Small intestine (tissue), 7 donors: ENCODE measurements at regions not wholly inside any gene's neighbourhood (a gene's known extent, or its start where the extent isn't known, plus 50 kb on each side); places are given as distances from the start of the nearest gene placed in this dataset.

Experiments
- DNase-seq, 2 donors: peaks; one replicate each; pipeline versions ENCODE4 v3.0.0 to v3.0.0-alpha.2; 2013
- FAIRE-seq: peaks from 2 replicates; lab custom pipeline; 2012; peaks lifted over from hg19 to GRCh38; lab: Jason Lieb, UNC
- H3K27ac ChIP-seq, 3 donors: one replicate each; pipeline ENCODE4 v1.5.1; 2013; ENCODE audit warnings: low read length in 2 of 3, mild to moderate bottlenecking in 2 of 3, control low read depth in 1 of 3, inconsistent platforms in 1 of 3, low read depth in 1 of 3, moderate library complexity in 1 of 3
- H3K27me3 ChIP-seq, 3 donors: one replicate each; pipeline ENCODE4 v1.6.1; 2013; ENCODE audit warnings: low read length in 3 of 3, inconsistent platforms in 1 of 3; ENCODE audit not compliant: control insufficient read depth in 3 of 3, insufficient read depth in 3 of 3
- H3K36me3 ChIP-seq, 3 donors: one replicate each; pipeline ENCODE4 v1.6.1; 2013; ENCODE audit warnings: low read length in 3 of 3, inconsistent platforms in 1 of 3, low read depth in 1 of 3, mild to moderate bottlenecking in 1 of 3, moderate library complexity in 1 of 3; ENCODE audit not compliant: control insufficient read depth in 3 of 3, insufficient read depth in 2 of 3
- H3K4me1 ChIP-seq, 3 donors: one replicate each; pipeline ENCODE4 v1.6.1; 2013; ENCODE audit warnings: low read length in 2 of 3, inconsistent platforms in 1 of 3, low read depth in 1 of 3, mild to moderate bottlenecking in 1 of 3, moderate library complexity in 1 of 3; ENCODE audit not compliant: control insufficient read depth in 3 of 3, insufficient read depth in 2 of 3
- H3K4me3 ChIP-seq, 3 donors: one replicate each; pipeline ENCODE4 v1.5.1; 2013; ENCODE audit warnings: low read length in 3 of 3, control low read depth in 1 of 3, inconsistent platforms in 1 of 3, low read depth in 1 of 3, mild to moderate bottlenecking in 1 of 3, moderate library complexity in 1 of 3
- H3K9me3 ChIP-seq, 2 donors: one replicate each; pipeline ENCODE4 v1.6.1; 2013; ENCODE audit warnings: low read depth in 1 of 2, low read length in 1 of 2; ENCODE audit not compliant: control insufficient read depth in 2 of 2, insufficient read depth in 1 of 2
- WGBS, 3 donors: extraction: QIAGEN DNeasy Blood & Tissue Kit; methylation state at CpG; one replicate each; pipeline ENCODE4 v1.1.7; 2013; 5-methylcytosine and 5-hydroxymethylcytosine counted together
- donor health status: healthy with polysubstance abuse.
- donor health status: control.
- donor health status: control.
- donor health status: Bipolar disorder and iron deficiency.
- donor health status: healthy.

DNA sequence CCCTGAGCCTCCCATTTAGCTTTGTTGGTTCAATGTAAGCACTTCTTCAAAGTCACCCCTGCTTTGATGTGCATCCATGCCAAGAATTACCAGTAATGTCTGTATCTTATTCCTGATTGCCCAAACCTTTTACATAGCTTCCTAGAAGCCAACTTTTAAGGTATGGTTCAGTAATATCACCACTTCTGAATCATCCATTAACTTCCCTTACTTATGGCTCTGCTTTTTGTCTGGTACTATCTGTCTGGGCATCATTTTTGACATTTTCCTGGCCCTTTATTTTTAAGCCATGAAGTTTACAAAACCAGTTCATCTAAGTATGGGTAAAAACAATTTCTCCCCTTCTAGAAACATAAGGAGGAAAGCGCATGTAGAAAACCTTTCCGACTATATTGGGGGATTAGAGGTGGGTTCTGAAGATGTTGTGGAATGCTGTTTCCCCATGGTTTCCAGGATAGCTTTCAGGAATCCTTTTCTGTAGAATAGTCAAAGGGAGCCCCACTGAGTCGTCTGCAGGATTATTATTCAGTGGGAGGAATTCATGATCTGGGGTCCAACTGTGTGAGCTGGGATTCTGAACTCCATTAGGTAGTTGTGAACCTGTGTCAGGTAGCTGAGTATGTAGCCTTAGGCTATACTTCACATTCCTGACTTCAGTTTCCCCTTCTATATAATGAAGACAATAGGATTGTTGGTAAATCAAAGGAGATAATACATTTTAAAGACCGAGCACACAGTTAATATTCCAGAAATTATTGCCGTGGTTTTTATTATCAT, 163.8 kb downstream of the SUCLA2 start:
- 81 to 89% (median 85%) methylated on average over 5 of the region's 5 CpGs for WGBS, 3 donors
- no peaks in the 10 kb centered on the region for H3K9me3 ChIP-seq
- H3K4me1 ChIP-seq = no peaks in the 10 kb centered on the region
- DNase-seq (no peak), FAIRE-seq (no peak)
- H3K27ac ChIP-seq = no peak overlapping the region
- no peaks in the 10 kb centered on the region for H3K27me3 ChIP-seq
- H3K4me3 ChIP-seq = no peak overlapping the region
- H3K36me3 ChIP-seq = no peaks in the 10 kb centered on the region

DNA sequence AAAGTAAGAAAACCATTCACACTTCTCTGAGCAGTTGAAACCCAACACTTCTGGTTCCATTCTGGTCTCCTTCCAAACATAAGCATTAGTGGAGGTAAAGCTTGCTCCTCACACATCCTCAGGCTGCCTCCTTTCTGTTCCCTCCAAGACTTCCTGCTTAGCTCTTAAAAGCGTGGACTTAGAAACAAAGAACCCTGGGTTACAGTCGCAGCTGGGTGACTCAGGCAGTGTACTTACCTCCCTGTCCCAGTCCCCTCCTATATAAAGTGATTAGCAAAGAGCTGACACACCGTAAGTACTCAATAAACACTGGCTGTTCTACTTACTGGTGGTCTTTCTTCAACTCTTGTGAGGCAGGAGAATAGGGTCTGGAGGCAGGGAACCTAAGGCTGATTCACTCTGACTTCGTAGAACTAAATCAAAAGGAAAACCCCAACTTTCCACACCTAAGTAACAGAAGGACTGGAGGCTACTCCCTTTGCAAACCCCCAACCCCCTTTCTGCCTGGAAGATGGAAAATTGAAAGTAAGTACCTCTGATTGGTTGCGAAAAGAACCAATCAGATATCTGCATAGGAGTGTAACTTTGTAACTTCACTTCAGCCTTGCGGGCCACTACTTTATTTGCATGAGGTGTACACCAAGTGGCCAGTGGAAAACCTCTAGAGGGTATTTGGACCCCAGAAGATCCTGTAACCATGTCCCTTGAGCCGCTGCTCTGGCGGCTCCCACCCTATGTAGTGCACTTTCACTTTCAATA, 165.4 kb downstream of the SUCLA2 start:
- Histone ChIP-seq H3K27me3 (no peaks in the 10 kb centered on the region), H3K36me3 (no peaks in the 10 kb centered on the region), H3K9me3 (no peaks in the 10 kb centered on the region), H3K4me3 (no peak overlapping the region), H3K4me1 (no peaks in the 10 kb centered on the region), H3K27ac (no peak overlapping the region)
- 67 to 72% (median 67%) methylated on average over 8 of the region's 8 CpGs for WGBS, 3 donors
- peak in 1 of 2 donors; percentile 25 for DNase-seq
- no peak for FAIRE-seq

DNA sequence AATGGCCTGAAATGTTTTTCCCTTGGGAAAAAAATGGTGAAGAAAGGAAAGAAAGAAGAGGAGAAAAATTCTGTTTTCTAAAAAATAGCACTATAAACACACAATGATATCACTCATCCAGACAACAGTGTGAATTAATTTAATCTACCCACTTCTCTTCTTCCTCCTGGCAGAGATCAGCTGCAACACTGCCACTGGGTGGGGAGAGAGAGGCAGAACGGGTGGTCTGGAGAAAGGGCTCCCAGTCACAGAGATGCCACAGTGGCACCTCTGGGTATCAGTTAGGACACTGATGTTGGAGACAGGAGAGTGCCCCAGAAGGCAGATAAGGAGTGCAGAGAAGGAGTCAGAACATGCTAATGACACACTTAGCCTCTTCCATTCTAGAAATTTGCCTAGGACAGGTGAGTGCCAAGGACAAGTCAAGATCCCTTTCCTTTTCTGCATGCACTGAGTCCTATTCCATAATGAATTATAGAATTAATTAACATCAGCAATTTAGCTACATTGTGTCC, 168.6 kb downstream of the SUCLA2 start:
- H3K36me3 ChIP-seq = no peaks in the 10 kb centered on the region
- H3K27me3 ChIP-seq = no peaks in the 10 kb centered on the region
- H3K4me3 ChIP-seq = no peak overlapping the region
- WGBS, 3 donors = 22 to 53% (median 37%) methylated on average over 1 of the region's 1 CpG
- FAIRE-seq (no peak), DNase-seq (no peak)
- H3K9me3 ChIP-seq = no peaks in the 10 kb centered on the region
- H3K27ac ChIP-seq = no peak overlapping the region
- no peaks in the 10 kb centered on the region for H3K4me1 ChIP-seq

DNA sequence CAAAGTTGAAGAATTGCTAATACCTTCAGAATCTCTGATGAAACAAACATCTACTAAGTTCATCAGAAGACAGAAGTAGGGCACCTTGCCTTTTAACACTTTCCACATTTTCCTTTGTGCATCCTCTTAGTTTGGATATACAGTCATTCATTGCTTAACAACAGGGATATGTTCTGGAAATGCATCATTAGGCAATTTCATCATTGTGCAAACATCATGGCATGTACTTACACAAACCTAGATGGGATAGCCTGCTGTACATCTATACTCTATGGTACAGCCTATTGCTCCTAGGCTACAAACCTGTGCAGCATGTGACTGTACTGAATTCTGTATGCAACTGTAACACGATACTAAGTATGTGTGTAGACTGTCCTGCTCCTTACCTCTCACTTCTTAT, 169.8 kb downstream of the SUCLA2 start:
- DNase-seq = no peak
- Histone ChIP-seq H3K27me3 (no peaks in the 10 kb centered on the region), H3K36me3 (no peaks in the 10 kb centered on the region), H3K4me1 (no peaks in the 10 kb centered on the region), H3K27ac (no peak overlapping the region), H3K4me3 (no peak overlapping the region), H3K9me3 (no peaks in the 10 kb centered on the region)
- no peak for FAIRE-seq
- WGBS, 3 donors = 58 to 77% (median 65%) methylated on average over 1 of the region's 1 CpG

DNA sequence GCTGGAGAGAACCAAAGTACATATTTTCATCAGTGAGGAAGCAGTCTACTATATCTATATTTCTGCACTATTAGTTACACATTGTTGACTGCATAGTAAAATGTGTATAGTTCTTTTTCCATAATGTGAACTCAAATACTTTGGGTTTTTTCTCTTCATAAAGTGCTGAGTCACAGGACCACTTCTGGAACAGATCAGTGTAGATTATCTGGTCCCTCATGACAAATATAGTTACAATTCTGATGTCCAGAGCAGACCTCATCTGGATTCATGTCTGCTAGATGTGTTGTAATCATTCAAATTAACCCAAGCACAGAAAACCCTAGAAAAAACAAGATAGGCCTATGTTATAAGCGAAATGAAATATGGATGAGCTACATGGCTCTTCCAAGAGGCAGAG, 171.4 kb downstream of the SUCLA2 start:
- 68 to 89% (median 84%) methylated on average over 1 of the region's 1 CpG for WGBS, 3 donors
- H3K27me3 ChIP-seq = no peaks in the 10 kb centered on the region
- no peaks in the 10 kb centered on the region for H3K4me1 ChIP-seq
- DNase-seq (no peak), FAIRE-seq (no peak)
- H3K4me3 ChIP-seq = no peak overlapping the region
- H3K36me3 ChIP-seq = no peaks in the 10 kb centered on the region
- H3K27ac ChIP-seq = no peak overlapping the region
- H3K9me3 ChIP-seq = peaks cover 0 to 3% of the 10 kb centered on the region in 2 donors

DNA sequence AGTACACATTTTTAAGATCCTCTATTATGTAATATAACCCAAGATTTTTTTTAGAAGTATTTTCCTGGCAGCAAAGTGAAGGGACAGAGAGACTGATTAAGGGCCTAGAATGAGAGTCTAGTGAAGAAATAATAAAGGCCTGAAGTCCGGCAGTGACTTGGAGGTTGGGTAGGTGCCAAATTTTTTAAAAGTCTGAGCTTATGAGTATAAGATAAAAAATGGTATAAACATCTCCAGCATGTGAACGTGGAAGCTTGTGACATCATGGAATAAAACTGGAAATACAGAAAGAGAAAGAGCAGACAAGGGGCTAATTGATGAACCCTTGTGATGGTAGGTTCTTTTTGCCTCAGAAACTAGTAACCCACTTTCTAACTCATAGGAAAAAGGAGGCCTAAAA, 174.6 kb downstream of the SUCLA2 start:
- 56 to 66% (median 56%) methylated on average over 2 of the region's 2 CpGs for WGBS, 3 donors
- peaks cover 0 to 3% of the 10 kb centered on the region in 2 donors for H3K9me3 ChIP-seq
- no peak overlapping the region for H3K27ac ChIP-seq
- no peak overlapping the region for H3K4me3 ChIP-seq
- no peaks in the 10 kb centered on the region for H3K27me3 ChIP-seq
- FAIRE-seq (no peak), DNase-seq (no peak)
- no peaks in the 10 kb centered on the region for H3K36me3 ChIP-seq
- H3K4me1 ChIP-seq = no peaks in the 10 kb centered on the region

DNA sequence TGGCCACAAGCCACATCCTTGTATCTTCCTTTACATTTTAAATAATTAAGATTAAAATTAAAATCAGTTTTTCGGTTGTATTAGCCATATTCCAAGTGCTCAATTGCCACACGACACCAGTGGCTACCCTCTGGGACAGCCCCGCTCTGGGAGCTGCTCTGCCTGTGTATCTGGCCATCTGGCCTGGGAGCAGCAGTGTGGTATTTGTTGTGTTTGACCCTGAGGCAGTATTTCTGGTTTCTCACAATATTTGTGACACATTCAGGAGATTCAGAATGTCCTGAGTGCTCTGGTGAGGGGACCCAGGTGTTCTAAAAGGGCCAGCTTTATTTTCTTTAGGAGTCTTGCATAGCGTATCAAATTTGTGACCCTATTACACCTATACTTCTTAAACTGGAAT, 179.0 kb downstream of the SUCLA2 start:
- DNase-seq (no peak), FAIRE-seq (no peak)
- Histone ChIP-seq H3K4me1 (no peaks in the 10 kb centered on the region), H3K27ac (no peak overlapping the region), H3K9me3 (peaks cover 0 to 3% of the 10 kb centered on the region in 2 donors), H3K4me3 (no peak overlapping the region), H3K36me3 (no peaks in the 10 kb centered on the region), H3K27me3 (no peaks in the 10 kb centered on the region)
- WGBS, 3 donors = 84 to 90% (median 84%) methylated on average over 4 of the region's 4 CpGs

DNA sequence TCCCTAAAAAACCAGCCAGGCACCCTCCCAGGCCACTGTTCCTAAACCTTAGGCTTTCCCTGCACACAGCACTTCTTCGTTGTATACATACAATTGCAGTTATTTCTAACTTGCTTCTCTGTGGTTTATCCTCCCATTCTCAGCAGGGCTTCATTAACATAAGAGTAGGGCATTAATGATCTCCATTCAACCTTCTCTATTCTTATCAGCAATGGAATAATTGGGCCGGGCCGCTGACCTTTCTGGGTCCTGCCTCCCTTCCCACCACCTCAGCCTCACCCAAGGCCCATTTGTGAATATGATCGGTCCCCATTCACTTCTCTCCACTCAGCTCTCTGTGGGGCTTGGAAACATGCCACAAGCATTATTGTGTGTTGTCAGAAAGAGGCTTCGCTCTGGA, 184.2 kb downstream of the SUCLA2 start:
- FAIRE-seq (no peak), DNase-seq (no peak)
- 60 to 74% (median 70%) methylated on average over 5 of the region's 5 CpGs for WGBS, 3 donors
- Histone ChIP-seq H3K4me3 (no peak overlapping the region), H3K27me3 (no peaks in the 10 kb centered on the region), H3K36me3 (no peaks in the 10 kb centered on the region), H3K4me1 (no peaks in the 10 kb centered on the region), H3K27ac (no peak overlapping the region), H3K9me3 (no peaks in the 10 kb centered on the region)
